HG03175 (cell line): ENCODE measurements at regions not wholly inside any gene's neighbourhood (a gene's known extent, or its start where the extent isn't known, plus 50 kb on each side); places are given as distances from the start of the nearest gene placed in this dataset.
"Not testable (repeated sequence)": the region's sequence is repeated elsewhere in the genome, so short reads cannot be mapped to it uniquely, and the experiment has no call there.

Experiments used
- ATAC-seq: cut with Tn5 transposase; IDR thresholded peaks from one replicate; pipeline ENCODE4 v1.9.1; 2021; ENCODE audit warnings: mild to moderate bottlenecking, moderate library complexity; ENCODE audit not compliant: unreplicated experiment

DNA sequence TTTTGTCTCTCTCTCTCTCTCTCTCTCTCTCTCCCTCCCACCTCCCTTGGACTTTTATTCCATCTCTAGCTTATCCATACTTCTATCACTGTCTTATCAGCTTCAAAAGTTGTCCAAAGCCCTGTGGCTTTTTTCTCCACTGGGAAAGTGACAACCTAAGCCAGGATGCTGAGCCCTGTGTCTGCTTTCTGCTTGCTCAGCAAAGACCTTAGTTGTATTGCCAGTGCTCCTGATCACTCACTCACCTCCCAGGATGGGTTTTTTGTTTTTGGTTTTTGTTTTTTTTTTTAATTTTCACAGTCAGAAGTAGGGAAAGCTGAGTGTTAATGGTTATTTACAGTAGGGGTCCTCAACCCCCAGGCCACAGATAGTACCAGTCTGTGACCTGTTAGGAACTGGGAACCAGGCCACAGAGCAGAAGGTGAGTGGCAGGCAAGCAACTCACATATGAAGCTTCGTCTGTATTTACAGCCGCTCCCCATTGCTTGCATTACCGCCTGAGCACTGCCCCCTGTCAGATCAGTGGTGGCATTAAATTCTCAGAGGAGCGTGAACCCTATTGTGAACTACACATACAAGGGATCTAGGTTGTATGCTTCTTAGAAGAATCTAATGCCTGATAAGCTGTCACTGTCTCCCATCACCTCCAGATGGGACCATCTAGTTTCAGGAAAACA lies 125.0 kb upstream of the ID4 start:
- ATAC-seq, result no peak

DNA sequence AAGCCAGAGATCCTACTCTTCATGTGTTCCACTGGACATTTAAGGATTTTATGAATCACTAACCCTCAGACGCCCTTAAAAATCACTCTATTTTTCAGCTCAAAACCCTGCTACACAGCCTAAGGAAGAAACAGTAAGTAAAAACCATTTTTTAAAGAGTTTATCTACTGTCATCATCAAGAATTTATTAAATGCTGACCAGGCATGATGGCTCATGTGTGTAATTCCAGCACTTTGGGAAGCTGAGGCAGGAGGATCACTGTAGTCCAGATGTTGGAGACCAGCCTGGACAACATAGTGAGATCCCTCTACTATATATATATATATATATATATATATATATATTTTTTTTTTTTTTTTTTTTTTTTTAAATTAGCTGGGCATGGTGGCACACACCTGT lies 124.2 kb upstream of the ID4 start:
- no peak for ATAC-seq

DNA sequence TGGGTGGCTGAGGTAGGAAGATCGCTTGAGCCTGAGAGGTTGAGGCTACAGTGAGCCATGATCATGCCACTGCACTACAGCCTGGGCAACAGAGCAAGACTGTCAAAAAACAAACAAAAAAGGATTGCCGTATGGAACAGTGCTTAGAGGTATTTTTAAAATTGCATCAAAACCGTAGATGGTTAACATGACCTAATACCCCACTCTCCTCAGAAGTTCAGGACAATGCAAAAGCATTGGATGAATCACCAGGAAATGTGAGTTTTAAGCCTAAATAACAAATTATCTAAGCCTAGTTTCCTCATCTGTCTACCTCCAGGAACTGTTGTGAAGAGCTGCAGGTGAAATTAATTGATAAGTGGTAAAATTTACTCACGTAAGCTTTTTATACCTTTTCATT lies 123.8 kb upstream of the ID4 start:
- no peak for ATAC-seq

DNA sequence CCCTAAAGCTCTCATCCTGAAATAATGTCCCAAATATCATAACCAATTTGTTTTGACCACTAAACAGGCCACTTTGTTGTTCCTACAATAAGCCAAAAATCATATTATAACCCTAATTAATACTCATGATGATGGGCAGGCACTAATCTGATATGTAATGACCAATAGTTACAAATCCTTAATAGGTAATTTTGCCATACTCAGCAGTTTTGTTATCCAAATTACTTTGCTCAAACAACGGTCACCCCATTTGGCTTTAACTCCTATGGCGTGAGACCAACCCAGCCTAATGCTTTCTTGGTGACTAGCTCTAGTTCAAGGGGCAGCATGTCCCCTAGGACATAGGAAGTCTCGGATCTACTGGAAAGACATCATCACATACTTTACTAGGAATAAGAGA lies 123.2 kb upstream of the ID4 start:
- ATAC-seq, result no peak

DNA sequence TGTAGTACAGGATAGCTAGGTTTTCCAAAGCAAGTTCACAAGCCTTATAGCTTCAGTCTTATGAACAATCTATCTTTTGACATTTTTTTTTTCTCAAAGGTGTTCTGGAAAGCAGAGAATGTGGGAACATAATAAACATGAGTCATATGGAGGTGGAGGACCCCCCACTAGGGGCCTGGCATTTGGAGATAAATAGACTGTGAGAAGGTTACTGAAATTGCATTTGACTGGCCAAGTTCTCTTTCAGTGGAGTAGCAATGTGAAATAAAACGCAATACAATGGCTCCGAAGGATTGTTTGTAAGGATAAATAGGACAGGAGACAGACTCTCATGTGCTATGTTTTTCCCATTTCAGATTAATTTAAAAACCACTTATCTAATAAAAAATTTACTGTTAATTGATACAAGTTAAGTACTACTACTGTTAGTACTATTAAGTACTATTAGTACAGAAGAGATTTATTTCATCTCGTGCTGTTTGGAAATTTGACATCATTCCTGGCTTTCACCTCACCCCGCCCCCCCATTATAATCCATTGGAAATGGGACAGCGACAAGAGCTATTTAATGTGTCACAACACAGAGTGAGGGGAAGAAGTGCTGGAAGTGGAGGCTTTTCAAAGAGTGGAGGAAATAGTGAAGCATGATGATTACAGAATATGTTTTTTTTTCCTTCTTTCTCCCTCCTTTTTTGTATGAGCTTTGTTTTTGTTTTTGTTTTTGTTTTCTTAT lies 122.6 kb upstream of the ID4 start:
- no peak for ATAC-seq

DNA sequence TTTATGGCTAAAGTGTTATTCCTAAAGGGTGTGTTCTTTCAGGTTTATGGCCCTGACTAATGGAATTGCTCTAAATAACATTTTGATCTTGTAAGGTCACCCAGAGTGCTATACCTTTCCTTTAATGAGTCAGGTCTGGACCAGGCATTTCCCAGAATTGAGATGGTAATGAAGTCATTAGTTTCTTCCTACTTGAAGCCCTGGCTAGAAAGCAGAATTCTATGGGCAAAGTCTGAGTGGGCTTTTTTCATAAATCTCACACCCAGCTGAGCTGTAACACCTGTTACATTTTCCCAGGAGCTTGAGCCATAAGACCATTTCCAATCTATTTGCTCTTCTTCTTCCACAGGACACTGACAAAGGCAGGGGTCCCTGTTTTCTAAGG lies 122.0 kb upstream of the ID4 start:
- no peak for ATAC-seq

DNA sequence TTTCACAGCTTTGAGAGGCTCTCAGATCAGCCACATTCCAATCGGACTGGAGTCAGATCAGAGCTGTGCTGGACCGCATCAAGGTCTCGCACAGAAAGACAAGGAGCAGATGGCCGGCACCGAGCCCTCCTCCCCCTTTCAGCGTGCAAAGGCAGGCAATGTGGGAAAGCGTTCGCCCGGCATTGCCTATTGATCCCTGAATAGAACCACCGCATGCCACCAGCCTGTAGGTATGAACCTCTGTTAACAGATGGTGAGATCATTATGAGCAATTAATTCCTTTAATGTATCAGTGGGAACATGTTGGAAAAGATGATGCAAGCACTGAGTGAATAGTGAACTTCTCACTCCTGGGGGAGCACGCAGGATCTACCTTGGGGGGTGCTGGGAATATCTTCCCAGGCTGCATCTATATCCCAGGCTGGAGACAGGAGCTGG lies 117.5 kb upstream of the ID4 start:
- no peak for ATAC-seq

DNA sequence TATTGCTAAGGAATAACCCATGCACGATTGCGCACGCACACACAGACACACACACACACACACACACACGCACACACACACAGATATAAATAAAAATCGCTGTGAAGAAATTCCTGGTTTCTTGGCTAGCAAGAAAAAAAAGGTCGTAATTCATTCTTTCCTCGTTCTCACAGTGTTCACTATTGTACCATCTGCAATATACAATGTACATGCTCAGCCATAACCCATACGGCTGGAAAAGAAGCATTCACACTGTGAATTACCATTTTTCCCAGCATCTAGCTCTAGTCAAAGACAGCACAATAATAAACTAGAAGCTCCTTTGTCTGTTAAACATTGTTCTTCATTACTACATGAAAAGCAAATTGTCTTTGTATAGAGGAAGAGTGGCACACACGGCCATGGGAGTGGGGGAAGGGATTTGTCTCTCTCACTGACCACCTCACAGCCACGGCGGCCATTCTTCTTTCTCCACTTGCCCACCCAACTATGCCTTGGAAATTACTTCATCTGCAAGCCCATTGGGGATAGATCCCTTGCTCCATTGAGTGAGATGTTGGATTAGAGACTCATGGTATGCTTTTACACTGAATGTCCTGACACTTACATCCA lies 115.3 kb upstream of the ID4 start:
- ATAC-seq, result no peak

DNA sequence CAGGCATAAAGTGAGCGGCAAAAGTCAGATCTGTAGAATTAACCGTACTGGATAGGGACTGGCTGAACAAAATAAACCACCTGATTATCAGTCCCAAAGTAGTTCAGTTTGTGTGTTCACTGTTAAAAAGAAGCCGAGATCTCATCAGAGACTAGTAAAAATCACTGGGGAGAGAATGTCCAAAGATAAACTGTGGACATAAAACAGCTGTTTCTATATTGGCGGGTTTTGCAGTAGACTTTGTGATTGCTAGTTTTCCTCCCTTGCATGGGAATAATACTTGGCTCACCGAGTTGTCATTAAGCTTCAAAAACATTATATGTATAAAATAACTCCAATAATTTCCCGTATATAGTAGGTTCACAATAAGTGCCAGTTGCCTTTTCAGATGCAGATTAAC lies 114.2 kb upstream of the ID4 start:
- no peak for ATAC-seq

DNA sequence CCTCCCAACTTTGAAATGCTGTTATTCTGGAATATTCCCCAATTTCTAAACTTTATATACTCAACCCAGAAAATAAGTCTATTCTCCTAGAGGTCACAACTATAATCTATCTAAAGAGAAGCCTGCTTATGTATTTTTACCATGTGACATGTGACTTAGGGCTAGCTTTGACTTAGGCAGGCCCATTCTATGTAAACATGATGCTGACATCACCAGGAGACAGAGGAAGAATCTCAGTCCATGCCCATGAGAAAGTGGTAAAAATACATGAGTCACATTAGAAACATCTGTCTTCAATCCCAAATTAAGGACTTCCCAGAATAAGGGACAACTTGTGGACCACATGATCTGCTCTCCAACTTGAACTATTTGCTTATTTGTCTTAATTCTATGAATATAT lies 113.6 kb upstream of the ID4 start:
- no peak for ATAC-seq

DNA sequence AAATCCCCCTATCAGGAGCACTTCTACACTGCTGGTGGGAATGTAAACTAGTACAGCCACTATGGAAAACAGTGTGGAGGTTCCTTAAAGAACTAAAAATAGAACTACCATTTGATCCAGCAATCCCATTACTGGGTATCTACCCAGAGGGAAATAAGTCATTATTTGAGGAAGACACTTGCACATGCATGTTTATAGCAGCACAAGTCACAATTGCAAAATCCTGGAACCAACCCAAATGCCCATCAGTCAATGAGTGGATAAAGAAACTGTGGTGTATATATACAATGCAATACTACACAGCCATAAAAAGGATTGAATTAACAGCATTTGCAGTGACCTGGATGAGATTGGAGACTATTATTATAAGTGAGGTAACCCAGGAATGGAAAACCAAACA lies 111.7 kb upstream of the ID4 start:
- ATAC-seq, result not testable (repeated sequence)

DNA sequence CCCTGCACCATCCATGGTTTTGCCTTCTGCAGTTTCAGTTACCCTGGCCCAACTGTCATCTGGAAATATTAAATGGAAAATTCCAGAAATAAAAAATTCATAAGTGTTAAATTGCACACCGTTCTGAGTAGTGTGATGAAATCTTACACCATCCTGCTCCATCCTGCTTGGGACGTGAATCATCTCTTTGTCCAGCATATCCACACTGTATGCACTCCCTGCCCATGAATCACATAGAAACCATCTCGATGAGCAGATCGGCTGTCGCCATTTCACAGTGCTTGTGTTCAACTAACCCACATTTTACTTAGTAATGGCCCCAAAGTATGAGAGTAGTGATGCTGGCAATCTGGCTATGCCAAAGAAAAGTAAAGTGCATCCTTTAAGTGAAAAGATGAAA lies 105.9 kb upstream of the ID4 start:
- no peak for ATAC-seq

DNA sequence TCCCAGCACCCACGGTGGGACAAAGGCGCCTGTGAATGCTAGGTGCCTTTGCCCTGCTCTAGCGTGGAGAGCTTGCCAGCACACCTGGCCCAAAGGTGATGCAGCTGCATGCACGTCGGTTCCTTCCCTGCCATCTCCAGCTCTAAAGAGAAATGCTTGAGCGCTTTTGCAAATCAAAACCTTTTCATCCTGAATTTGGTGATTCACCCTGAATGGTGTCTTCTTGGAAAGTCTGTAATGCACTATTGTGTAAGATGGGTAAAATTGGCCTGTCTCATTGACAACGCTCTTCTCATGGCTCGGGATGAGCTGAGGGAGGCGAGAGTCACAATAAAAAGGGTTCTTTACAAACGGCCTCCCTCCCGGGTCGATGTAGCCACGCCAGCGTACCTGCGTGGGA lies 103.1 kb upstream of the ID4 start:
- ATAC-seq, result no peak

DNA sequence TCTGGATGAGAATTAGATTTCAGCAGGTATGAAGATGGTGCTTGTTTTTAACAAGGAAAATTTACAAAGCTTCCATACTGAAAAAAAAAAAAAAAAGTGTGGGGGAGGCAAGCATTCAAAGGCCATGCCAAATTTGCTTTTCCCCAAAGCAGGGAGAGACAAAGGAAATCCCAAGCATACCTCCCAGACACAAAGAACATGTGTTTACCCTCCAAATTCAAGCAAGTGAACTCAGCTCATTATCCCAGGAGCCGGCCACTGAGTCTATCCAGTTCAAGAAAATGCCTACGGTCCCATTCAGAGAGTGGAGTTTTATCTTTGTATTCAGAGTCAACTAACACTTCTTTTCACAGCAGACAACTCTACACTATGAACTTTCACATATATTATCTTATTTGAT lies 102.7 kb upstream of the ID4 start:
- no peak for ATAC-seq

DNA sequence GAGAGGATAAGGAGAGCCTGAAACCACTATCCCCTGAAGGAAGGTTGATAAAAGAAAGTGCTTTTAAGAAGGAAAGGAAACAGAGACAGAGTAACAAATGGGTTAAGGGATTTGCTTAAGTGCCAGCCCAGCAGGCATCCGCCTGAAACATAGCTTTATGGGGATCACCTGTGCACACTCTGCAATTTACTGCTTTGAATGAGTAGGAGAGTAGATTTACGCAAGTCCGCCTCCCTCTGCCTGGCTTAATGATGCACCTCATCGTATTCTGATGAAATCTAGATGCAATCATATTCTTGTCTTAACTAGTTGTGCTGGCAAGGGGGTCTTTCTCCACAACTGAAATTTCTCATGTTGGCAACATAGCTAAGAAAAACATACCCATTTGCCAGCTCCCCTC lies 101.1 kb upstream of the ID4 start:
- no peak for ATAC-seq

DNA sequence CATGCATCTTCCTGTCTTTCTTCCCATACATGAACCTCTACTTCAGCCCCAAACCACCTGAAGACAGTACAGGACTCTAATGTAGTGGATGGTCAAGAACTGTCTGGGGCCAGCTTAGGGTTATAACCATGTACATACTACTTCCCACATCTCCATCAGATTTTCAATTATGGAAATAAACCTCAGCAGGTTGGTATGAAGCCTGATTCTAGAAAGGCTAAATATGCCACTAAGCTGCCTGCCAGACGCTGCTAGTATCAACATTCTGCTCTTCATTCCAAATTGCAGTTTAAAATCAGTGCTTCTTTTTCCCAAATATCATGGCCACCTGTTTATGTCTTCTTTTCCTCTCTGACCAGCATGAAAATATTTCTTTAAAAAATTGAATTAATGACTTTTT lies 99.2 kb upstream of the ID4 start:
- no peak for ATAC-seq

DNA sequence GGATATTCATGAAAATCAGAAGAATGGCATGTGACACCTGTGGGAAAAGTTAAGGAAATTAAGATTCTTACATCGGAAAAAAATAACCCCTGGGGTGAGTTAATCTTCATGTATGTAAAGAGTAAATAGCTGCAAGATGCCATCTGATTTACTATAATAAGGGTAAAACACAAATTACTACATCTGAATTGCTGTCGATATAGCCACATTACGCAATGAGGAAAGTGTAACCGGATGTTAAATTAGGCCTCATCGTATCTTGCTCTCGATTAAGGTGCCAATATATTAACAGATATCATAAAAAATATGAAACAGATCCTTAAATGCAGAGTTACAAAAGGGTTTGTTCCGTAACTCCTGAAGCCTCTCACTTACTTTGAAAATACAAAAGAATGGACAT lies 87.4 kb upstream of the ID4 start:
- no peak for ATAC-seq

DNA sequence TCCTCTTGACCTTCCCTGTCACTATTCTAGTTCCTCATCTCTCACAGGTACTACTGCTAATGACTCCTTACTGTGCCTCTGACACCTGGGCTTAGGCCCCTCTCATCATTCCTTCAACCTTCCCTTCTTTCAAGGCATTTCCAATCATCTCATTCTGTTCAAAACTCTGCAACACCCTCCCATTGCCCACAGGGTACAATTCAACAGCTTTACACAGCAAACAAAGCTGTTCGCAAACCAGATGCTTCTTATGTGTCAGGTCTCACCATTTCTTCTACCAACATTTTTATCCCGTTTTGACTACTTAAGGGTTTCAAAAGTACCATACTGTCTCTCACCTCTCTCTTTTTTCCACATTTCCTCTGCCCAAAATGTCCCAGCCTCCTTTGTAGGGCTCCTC lies 84.4 kb upstream of the ID4 start:
- no peak for ATAC-seq

DNA sequence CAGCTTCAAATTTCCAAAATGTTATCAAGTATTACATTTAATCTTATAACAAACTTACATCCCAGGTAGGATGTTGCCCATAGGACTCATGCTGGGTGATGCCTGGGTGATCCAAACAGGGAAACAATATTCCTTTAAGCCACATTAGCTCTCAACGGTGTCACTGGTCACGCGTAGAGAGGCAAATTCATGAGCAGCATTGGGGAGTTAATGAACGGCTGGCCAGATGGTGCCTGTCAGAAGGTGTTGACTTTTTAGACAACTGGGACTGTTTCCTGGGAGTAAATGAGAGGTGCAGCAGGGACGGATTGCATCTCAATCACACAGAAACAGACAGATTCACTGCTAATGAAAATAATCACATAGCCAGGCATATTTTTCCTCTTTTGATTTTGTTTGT lies 83.3 kb upstream of the ID4 start:
- ATAC-seq, result no peak

DNA sequence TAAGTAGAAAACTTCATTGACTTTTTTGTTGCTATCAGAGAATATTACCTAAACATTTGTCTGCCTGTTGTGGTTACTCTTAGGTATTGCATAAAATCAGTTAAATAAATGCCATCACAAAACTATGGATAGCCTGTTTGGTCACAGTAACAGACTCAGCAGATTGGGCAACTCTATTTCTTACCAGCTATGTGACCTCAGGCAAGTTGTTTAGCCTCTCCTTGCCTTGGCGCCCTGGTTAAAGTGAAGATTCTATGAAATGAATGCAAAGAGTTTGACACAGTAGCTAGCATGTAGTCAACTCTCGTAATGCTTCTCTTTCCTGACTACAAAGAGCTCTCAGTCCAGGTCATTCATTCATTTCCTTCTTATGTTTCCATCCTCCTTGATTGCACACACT lies 82.5 kb upstream of the ID4 start:
- no peak for ATAC-seq

DNA sequence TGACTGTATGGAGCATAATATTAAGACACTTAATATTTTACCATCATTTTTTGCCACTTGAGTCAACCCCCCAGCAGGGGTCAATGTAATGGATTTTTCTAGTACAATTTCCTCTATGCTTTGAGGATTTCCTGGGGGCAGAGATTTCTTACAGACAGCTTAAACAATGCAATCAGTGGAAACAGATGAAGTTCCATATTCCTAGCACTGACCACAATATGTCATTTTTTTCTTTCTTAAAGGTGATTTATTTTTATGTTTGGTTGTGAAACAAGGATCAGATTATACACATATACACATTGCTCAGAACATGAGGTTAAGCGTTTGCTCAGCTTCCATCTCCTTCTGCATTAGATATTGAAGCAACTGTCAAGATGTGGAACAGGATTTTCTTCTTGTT lies 82.0 kb upstream of the ID4 start:
- ATAC-seq, result no peak

DNA sequence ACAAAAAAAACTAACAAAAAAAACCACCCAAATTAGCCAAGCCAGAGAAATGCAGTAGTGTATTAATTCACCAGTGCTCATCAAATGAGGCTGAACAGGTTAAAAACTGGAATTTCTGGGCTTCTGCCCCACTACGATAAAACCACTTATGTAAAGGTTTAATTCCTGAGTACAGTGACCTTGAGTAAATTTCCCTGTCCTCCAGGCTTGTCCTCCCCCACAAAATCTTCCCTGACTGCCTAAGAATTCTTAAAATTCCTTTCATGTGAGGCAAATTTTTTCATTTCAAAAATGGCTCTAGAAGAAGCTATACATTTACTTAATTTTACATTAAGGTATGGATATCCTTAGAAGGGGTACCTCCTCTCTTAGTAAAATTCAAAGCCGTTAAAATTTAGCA lies 80.1 kb upstream of the ID4 start:
- ATAC-seq, result no peak
